ENCODE measurements at regions not wholly inside any gene's neighbourhood (a gene's known extent, or its start where the extent isn't known, plus 50 kb on each side); places are given as distances from the start of the nearest gene placed in this dataset.

DNA sequence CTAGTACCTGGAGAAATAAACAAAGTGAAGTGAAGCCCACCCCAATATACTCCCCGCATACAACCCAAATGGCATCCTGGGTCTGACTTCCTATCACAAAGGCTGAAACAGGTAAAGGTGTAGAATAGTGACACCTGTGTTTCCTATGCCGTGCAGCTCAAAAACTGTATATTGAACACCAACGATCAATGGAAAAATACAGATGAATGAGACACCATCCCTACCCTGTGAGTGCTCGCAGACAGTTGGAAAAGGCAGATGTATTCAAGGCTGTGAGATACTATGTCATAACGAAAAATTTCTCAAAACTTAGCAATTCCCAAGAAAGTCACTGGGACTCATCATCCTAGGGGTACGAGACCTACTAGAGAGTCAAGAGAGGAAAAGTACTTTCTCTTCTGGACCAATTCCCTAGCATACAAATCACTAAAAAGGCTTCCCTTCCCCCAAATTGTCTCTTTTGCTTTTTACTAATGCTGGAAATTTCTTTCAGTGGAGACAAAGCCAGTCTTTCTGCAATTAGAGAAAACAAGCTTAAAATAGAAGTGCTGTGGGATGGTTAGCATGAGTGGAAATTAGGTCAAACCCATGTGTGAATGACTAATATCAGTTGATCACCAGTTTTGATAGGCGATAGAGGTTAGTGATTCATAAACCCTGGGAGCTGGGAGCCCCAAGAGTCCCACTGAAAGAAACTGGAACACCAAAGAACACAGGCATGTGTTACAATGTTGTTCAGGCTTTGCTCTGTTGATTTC, 249.7 kb downstream of the SPTSSA start:
- DNase-seq (ENCODE audit: low spot score) = no peak

DNA sequence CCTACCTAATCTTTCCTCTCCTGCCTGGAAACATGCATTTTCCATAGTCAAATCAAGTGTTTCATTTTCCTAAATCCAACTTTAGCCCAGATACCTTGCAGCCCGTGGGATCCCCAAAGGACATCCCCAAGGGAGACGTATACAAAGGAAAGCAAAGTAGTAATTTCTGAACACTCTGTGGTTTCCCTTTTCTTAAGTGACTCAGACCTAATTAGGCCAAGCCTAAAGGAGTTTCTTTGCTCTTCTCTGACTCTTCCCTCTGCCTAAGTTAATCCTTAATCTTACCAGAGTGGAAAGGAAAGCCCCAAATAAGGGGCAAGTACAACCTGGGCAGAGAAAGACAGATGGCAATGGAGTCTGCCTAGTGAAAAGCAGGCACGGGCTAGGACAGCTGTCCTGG, 250.3 kb downstream of the SPTSSA start:
- DNase-seq (ENCODE audit: low spot score) = no peak

DNA sequence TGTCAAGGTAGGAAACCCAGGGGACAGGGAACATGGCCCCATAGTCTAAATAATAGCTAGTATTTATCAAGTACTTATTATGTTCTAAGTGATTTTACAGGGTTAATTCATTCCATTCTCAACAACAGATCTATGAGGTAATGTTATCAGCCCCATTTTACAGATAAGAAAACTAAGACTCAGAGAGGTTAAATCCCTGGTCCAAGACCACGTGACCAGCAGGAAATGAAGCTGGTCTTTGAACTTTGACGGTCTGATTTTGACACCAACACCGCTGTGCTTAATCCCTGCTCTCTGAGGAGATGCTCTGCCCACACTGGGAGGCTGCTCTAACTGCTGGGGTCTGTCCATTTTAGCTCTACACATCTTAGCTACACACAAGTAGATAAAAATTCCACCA, 253.5 kb downstream of the SPTSSA start:
- DNase-seq (ENCODE audit: low spot score) = no peak

DNA sequence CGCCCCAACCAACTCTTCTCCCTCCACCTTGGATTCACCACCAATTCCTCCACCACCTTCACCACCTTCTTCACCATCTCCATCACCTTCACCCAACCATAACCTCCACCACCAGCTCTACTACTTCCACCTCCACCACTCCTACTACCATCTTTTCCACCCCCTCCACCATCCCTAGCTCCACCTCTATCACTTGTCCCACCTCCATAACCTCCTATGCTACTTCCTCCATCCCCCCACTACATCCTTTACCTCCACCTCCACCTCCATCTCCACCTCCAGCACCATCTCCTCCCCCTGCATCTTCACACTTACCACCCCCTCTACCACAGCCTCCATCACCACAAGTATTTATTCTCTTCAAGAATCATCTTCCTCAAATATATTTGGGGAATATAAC, 254.9 kb upstream of the EGLN3 start:
- no peak for DNase-seq (ENCODE audit: low spot score)

DNA sequence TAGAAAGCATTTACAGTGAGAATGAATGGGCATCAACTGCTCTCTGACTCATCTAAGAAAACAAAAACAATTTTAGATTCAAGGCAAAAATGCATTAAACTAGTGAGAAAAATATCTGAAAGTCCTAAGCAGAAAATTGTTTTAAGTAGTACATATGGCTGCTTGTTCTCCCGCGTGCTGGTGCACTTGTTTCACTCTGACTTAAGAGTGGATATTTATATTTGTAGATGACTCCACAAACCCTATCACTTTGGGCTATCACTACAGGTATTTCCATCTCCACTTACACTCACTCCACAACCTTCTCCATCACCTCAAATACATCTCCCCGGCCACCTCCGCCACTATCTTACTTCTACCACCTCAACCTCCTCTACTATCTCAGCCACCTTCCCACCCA, 253.9 kb upstream of the EGLN3 start:
- DNase-seq (ENCODE audit: low spot score) = no peak

DNA sequence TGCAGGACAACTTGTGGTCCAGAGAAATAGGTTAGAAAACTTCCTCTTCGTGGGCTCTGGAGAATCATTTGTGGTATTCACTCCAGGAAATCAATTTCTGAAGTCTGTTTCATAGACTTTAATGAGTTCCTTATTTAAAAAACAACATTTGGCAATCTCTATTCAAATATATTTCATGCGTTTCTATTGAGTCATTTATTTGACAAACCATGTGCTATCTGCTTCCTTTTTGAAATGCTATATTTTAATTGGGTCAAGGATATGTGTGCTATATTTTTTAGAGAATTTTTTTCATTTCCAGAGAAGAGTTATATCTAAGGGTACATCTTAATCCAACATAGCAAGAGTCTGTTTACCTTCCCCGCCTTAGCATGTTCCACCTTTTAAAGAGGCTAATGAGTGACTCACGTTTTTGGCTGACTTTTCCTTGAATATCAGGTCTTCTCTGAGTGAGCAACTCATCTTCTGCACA, 252.4 kb upstream of the EGLN3 start:
- no peak for DNase-seq (ENCODE audit: low spot score)

DNA sequence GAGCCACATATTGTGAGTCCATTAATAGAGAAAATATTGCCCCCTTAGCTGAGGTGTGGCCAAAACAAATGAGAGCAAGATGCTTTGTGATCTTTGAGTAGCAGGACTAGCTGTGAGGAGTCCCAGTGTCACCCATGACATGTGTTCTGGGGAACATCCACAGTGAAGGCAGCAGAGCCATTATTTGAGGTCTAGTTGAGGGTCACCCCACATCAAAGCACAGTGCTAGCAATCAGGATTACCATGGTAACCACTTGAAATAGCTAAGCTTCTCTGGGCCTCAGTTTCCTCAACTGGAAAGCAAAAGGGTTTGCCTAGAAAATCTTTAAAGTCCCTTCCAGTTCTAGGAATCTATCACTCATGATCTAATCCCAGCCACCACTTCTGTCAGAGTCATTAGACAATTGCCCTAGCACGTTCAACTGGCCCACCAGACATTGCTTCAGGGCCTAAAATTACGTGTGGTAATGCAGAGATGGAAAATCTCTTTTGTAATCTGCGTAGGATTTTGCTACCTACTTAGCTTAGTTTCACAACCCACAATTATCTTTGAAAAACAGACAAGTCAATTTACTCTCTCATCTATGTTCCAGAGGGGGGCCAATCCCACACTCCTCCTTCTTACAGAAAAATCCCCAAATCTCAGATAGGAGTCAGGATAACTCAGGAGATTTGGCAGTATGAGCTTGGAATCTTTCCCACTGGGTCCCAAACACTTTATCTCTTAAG, 251.2 kb upstream of the EGLN3 start:
- no peak for DNase-seq (ENCODE audit: low spot score)

DNA sequence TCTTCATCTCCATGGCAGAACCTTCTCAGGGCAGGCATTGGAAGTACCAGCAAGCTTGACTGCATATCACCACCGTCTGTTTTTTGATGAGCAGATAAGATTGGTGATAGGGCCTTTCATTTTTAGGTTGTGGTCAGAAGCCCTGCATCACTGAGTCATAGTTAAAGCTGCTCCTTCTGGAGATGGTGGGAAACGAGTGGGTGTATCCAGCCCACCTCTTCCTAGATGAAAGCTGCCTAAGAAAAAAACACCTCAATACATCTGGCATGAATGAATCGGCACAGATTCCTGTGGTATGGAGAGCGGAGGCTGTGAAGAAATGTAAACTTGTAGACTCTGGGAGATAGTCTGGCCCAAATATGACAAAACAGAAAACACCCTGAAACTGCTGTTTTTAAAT, 248.7 kb upstream of the EGLN3 start:
- DNase-seq (ENCODE audit: low spot score) = no peak

DNA sequence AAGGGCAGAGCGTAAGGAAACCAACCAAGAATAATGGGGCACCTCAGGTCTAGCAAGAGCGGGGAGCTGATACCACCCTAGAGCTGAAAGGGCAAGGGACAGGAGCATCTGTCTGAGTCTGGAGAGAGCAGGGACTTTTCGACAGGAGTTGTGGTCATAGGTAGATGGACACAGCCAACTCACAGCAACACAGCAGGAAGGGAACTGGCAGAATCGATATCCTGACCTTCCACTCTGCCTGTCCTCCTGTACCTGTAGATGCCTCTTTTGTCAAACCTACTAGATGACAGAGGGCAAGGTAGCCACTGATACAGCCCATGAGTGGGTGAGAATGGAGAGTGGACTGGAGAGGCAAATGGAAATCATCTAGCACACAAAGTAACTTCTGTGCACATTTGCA, 247.2 kb upstream of the EGLN3 start:
- DNase-seq (ENCODE audit: low spot score) = no peak

DNA sequence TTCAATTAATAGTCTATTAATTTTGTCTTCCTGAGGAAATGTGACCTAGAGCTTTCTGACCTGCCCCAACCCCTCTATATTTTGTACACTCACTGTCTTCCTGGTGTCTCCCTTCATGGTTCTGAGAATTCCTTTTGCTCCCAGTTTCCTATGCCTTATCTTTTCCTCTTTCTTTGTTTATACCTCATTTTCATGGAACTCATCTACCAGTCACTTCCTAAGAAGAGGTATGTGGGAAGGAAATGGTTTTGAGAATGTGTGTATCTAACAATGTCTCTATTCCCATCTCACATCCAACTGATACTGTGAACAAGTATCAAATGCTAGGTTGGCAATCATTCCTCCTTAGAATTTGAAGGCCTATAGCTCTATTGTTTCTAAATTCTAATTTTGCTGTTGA, 245.1 kb upstream of the EGLN3 start:
- DNase-seq (ENCODE audit: low spot score) = no peak

DNA sequence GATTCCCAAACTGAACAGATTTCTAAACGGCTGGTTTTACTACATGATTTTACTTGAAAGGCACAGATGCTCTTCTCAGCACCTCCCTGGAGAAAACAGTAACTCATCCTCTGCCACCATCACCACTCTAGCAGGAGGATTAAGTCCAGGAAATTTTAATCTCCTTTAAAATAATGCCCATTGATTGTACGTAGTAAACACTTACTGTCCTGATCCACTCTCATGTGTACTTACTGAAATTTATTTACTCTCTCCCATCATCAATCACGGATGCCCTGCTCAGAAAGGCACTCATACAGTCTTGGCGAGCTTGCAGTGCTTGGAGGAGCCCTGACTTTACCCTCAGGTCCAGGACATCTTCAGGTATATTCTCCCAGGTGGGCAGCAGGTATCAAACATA, 239.8 kb upstream of the EGLN3 start:
- no peak for DNase-seq (ENCODE audit: low spot score)

DNA sequence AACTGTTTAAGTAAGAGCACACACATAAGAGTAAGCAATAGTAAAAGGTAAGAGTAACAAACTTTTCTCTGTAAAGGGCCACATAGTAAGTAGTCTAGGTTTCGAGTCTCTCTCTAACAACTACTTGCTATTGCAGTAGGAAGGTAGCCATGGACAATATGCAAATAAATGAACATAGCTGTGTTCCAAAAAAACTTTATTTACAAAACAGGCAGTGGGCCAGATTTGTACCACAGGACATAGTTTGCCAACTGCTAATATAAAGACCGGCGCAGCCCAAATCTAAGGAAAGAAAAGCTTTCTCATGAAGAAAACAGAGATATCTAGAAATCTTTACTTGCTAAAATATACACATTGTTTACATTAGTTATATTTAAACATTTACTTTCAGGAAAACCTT, 239.0 kb upstream of the EGLN3 start:
- no peak for DNase-seq (ENCODE audit: low spot score)

DNA sequence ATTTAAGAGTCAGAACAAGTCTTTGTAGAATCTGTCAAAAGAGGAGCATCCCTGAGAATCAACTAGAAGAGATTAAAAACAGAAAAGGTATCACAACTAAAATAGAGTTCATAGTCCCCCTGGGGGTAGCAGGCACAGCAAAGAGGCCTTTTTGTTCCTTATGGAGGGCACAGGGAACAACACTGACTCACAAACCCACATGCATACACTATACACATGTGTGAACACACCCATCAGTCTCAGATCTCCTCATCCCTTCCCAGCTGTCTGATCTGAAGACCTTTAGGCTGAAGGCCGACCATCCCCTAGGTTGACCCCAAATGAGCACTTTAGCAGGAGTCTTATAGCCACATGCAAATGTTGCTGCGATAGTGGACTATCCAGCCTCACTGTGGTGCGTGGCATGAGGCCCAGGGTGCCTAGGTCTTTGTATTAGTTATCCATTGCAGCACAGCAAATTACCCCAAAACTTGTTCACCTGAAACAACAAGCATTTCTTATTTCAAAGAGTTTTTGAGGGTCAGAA, 236.7 kb upstream of the EGLN3 start:
- DNase-seq (ENCODE audit: low spot score) = no peak

DNA sequence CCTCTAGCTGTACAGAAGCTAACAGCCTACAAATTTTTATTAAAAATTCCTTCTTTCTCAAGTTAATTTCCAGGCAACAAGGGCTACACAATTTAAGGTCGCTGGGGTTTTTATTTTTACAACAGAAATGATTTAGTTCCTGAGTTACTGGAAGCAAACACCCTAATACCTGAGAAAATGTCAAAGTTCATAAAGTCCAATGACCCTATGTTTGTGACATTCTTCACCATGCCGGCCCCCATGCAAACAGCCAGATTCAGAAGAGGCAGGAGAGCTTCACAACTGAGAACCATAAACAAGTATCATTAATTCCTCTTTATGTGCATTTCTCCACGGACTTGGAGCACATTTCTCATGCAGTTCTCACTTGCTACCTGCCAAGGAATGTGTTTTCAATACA, 236.2 kb upstream of the EGLN3 start:
- no peak for DNase-seq (ENCODE audit: low spot score)

DNA sequence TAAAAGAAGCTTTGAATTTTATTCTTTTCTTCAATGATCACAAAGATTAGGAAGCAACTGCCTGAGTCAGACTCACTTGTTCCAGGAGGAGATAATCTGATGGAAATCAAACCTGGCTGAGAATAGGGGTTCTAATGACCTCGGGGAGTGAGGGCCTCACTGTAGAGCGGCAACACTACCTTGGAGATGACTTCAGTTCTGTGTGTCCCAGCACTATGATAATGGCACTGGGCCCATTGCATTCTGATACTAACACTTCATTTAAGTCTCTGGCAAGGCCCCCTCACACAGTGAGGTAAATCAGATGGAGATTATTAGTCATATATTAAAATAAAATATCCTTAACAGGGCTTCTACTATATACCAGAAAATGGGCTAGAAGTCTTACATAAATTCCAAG, 233.3 kb upstream of the EGLN3 start:
- DNase-seq (ENCODE audit: low spot score) = no peak

DNA sequence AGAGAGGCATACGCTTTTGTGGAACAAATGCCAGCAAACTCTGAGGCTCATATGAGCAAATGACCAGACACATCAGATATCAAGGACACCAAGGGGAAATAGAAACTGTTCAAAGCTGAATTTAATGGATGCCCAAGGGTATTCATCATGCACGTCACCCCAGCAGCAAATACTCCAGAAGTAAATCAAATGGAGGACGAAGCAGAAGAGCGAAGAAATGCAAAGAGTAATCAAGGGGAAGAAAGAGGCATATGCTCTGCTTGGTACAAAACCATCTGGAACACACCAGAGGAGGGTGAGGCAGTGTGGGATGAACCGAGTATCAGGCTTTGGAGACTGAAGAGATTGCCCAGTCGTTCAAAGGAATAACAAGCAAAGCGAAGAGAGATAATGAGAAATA, 232.6 kb upstream of the EGLN3 start:
- no peak for DNase-seq (ENCODE audit: low spot score)

DNA sequence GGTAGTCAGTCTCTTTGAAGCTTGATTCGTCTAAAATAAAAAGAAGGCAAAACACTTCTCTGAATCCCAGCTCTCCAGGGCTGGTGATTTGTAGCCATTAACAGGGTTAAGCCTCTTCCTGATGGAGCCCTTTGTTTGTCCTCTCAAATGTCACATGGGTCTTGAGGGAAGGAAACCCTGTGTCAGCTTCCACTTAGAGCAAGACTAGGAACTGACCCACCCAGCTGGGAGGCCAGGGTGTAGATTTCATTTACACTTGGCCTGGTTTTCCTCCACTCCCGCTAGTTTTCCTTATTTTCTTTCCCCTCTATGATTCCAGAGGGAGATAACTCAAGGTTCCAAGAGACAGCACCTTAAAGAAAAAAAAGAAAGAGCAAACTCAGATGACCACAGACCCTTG, 230.5 kb upstream of the EGLN3 start:
- no peak for DNase-seq (ENCODE audit: low spot score)

DNA sequence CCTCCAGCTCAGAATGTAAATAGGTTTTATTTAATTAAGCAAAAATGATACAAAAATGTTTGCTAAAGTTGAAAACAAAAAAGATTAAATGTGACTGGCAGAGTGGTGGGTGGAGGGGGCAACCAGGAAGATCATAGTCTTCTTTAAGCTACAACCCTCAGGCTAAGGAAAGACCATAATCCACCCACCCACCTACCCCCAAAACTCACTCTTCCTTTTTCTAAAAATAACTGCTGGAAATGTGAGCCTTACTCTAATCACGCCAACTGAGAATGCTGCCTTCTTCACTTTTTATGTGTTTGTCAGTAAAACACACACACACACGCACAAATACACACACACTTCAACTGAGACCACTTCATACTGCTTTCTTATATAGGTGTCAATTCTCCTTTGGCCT, 230.0 kb upstream of the EGLN3 start:
- no peak for DNase-seq (ENCODE audit: low spot score)

DNA sequence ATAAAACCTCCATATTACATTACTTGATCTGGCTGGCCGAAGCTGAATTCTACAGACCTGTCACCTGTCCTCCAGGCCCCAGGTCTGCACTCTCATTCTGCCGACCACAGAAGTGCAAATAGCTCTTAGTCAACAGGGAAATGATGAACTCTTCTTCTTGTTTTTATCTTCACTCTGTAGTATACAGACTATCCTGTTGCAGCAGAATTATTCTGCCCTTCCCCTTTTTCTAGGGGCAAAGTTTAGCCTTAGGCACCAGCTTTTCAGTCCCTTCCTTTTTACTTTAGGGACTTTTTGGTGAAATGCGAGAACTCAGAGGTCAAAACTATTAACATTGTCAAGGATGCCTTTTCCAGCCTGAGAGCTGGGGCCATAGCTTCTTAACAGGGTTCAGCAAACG, 229.6 kb upstream of the EGLN3 start:
- DNase-seq (ENCODE audit: low spot score) = no peak

DNA sequence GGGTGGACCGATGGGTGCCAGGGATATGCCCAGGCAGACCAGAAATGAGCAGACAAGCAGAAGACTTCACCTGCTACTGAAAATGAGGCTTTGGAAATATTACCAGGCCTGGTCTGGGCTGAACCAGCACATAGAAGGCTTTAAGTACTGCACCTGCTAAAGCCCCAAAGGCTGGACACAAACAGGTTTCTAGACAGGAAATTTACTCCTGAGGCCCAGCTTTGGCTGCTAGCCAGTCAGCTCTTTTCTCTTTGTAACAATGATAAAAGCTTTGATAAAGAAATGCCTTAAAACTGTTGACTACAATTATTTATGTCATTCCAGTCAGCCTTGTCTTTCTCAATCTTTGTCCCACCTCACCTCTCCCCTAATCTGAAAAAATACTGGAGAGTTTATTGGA, 228.9 kb upstream of the EGLN3 start:
- no peak for DNase-seq (ENCODE audit: low spot score)

DNA sequence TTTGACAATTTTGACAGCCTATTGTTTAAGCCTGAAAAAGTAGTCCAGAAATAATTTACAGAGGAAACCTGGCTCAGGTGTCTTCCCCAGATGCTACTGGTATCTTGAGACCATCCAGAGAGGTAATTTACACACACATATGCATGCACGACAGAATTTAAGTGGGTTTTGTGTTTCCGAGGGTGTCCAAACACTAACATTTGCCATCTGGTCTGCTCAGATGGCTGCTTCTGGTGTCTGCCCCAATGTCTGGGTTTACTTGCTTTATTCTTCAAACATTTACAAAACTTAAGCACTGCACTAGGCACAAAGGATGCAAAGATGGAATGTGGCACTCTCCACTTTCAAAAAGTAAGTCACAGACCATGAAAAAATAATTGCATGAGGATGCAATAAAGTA, 226.6 kb upstream of the EGLN3 start:
- DNase-seq (ENCODE audit: low spot score) = no peak

DNA sequence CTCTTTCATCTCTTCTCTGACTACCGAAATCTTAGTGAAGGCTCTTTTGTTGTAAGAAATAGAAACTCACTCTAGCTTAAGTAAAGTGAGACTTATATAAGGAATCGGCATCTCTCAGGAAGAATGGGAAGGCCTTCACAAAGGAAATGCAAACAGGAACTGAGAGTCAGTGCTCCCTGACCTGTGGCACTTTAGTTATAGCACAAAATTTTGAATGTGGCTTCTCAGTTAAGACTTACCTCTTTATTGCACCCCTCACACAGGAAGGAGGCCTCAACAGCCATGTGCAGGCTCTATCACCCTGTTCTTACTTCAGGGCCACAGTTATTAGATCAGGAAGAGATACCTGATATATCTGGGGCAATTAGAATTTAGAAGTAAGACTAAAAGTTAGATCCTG, 224.7 kb upstream of the EGLN3 start:
- no peak for DNase-seq (ENCODE audit: low spot score)

DNA sequence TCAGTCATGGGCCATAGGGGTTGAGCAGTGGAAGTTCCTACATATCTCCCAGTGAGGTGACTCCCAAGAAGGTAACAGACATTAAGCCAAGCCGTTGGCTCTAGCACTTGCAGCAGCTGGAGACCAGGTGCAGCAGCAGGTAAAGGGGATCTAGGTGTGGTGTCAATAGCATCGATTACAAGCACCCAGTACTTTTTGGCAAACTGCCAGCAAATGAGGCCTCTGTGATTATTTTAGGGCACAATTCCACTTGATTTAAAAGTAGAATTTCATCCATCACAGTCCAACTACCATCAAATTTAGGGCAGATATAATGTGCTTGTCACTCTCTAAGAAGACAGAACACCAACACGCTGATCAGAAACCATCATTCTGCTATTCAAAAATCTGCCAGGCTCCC, 224.1 kb upstream of the EGLN3 start:
- no peak for DNase-seq (ENCODE audit: low spot score)

DNA sequence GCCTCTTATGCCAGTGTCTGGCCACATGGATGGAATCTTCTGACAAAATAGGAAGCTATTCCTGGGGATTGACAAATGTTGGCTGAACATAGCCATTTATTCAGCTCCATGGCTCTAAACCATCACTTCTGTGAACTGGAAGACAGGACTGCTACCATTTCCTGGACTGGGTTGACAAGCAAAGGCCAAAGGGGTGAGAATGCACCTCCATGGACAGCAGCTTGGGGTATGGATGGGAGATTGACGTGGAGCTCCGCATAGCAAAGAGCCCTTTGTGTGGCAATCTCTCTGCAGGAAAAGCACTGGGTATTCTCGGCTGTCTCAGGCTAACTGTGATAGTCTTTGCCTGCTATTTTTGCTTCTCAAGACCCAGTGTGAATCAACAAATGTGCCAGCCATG, 223.0 kb upstream of the EGLN3 start:
- no peak for DNase-seq (ENCODE audit: low spot score)

Measured in CD4-positive, alpha-beta T cell treated with Interleukin-15 for 4 hours (primary cell).